Osteocyte (in vitro differentiated cells): ENCODE measurements at regions not wholly inside any gene's neighbourhood (a gene's known extent, or its start where the extent isn't known, plus 50 kb on each side); places are given as distances from the start of the nearest gene placed in this dataset.

ENCODE experiments used
- DNase-seq: peaks from one replicate; pipeline ENCODE4 v3.0.0; 2021; ENCODE audit warnings: mixed read lengths; ENCODE audit not compliant: unreplicated experiment; ENCODE audit errors: extremely low spot score
- H3K27ac Mint-ChIP-seq: one replicate; pipeline ENCODE4 v1.8.0; 2021; ENCODE audit warnings: mild to moderate bottlenecking, mixed read lengths; ENCODE audit not compliant: unreplicated experiment
- H3K27me3 Mint-ChIP-seq: one replicate; pipeline ENCODE4 v1.8.0; 2021; ENCODE audit warnings: mixed read lengths; ENCODE audit not compliant: unreplicated experiment
- H3K36me3 Mint-ChIP-seq: one replicate; pipeline ENCODE4 v1.8.0; 2021; ENCODE audit warnings: mixed read lengths; ENCODE audit not compliant: unreplicated experiment
- H3K4me1 Mint-ChIP-seq: one replicate; pipeline ENCODE4 v1.8.0; 2021; ENCODE audit warnings: mixed read lengths; ENCODE audit not compliant: unreplicated experiment
- H3K4me3 Mint-ChIP-seq: one replicate; pipeline ENCODE4 v1.8.0; 2021; ENCODE audit warnings: mild to moderate bottlenecking, moderate library complexity, mixed read lengths; ENCODE audit not compliant: unreplicated experiment
- H3K9me3 Mint-ChIP-seq: one replicate; pipeline ENCODE4 v1.8.0; 2021; ENCODE audit warnings: mixed read lengths; ENCODE audit not compliant: unreplicated experiment
- CTCF ChIP-seq: fragments of 200-600 bp; sonication (generic); IDR thresholded peaks from 2 replicates; pipeline ENCODE4 v1.5.0; 2021; ENCODE audit warnings: antibody characterized with exemption, mild to moderate bottlenecking, moderate library complexity

GRCh38 chr1:4600615-4601460 is 53.6 kb upstream of the AJAP1 start:
- no peak for DNase-seq
- TF ChIP-seq CTCF, result no peak
- H3K27ac Mint-ChIP-seq, result no peak overlapping the region
- no peak overlapping the region for H3K4me3 Mint-ChIP-seq
- no peaks in the 10 kb centered on the region for H3K4me1 Mint-ChIP-seq
- H3K36me3 Mint-ChIP-seq, result no peaks in the 10 kb centered on the region
- H3K27me3 Mint-ChIP-seq, result no peaks in the 10 kb centered on the region
- peaks cover 15% of the 10 kb centered on the region for H3K9me3 Mint-ChIP-seq

GRCh38 chr1:4601941-4602340 is 52.5 kb upstream of the AJAP1 start:
- no peak for DNase-seq
- Mint-ChIP-seq H3K9me3 (peaks cover 24% of the 10 kb centered on the region), H3K36me3 (no peaks in the 10 kb centered on the region), H3K27me3 (no peaks in the 10 kb centered on the region), H3K4me1 (no peaks in the 10 kb centered on the region), H3K4me3 (no peak overlapping the region), H3K27ac (no peak overlapping the region)
- no peak for TF ChIP-seq CTCF

- no peaks in the 10 kb centered on the region for H3K27me3 Mint-ChIP-seq
- no peak overlapping the region for H3K4me3 Mint-ChIP-seq
- H3K9me3 Mint-ChIP-seq, result peaks cover 27% of the 10 kb centered on the region
- no peaks in the 10 kb centered on the region for H3K36me3 Mint-ChIP-seq
- no peaks in the 10 kb centered on the region for H3K4me1 Mint-ChIP-seq
- TF ChIP-seq CTCF, result no peak
- no peak overlapping the region for H3K27ac Mint-ChIP-seq
- no peak for DNase-seq
These were observed 51.7 kb upstream of the AJAP1 start for GRCh38 chr1:4602462-4603294.

- no peaks in the 10 kb centered on the region for H3K4me1 Mint-ChIP-seq
- H3K27me3 Mint-ChIP-seq, result no peaks in the 10 kb centered on the region
- H3K4me3 Mint-ChIP-seq, result no peak overlapping the region
- no peak overlapping the region for H3K27ac Mint-ChIP-seq
- DNase-seq, result no peak
- no peaks in the 10 kb centered on the region for H3K36me3 Mint-ChIP-seq
- peaks cover 35% of the 10 kb centered on the region for H3K9me3 Mint-ChIP-seq
- no peak for TF ChIP-seq CTCF
These were observed 50.9 kb upstream of the AJAP1 start for GRCh38 chr1:4603295-4604110.
